HL-60 (cell line): ENCODE measurements at regions not wholly inside any gene's neighbourhood (a gene's known extent, or its start where the extent isn't known, plus 50 kb on each side); places are given as distances from the start of the nearest gene placed in this dataset.
A peak's percentile ranks its signal among the peaks of the same experiment; 100 is the strongest.

Experiments used
- DNase-seq, 2 experiments: peaks; one replicate each; pipeline ENCODE4 v3.0.0-alpha.2; 2010 to 2020; ENCODE audit warnings: low read depth in 1 of 2, low spot score in 1 of 2
- H3K27ac ChIP-seq: fragments of 250-450 bp; sonication (Bioruptor Pico); replicated peaks from 2 replicates; pipeline ENCODE4 v1.5.1; 2020; ENCODE audit warnings: mild to moderate bottlenecking, moderate library complexity
- H3K27me3 ChIP-seq: fragments of 250-450 bp; sonication (Bioruptor Pico); 2 replicates; pipeline ENCODE4 v1.5.1; 2021; ENCODE audit warnings: mild to moderate bottlenecking, moderate library complexity; ENCODE audit not compliant: insufficient read depth, poor library complexity, severe bottlenecking
- H3K4me3 ChIP-seq: replicated peaks from 2 replicates; pipeline ENCODE4 v1.5.1; 2011; ENCODE audit warnings: mild to moderate bottlenecking, control low read depth, low read length; ENCODE audit not compliant: insufficient read depth
- GABPA ChIP-seq: IDR thresholded peaks from 2 replicates; pipeline ENCODE4 v1.6.1; 2012; ENCODE audit warnings: low read depth
- POLR2AphosphoS5 ChIP-seq: IDR thresholded peaks from 2 replicates; pipeline ENCODE4 v1.6.1; 2012; ENCODE audit warnings: low read depth
- SPI1 ChIP-seq: IDR thresholded peaks from 2 replicates; pipeline ENCODE4 v1.6.1; 2012; ENCODE audit warnings: low read depth, mild to moderate bottlenecking, borderline replicate concordance
- TF ChIP-seq, protein P1 (sequence below): IDR thresholded peaks from 2 replicates; pipeline ENCODE4 v1.6.1; 2012; ENCODE audit warnings: low read depth; ENCODE audit not compliant: insufficient replicate concordance
- TF ChIP-seq, protein P2 (sequence below): IDR thresholded peaks from one replicate; pipeline ENCODE4 v1.5.1; 2011; ENCODE audit warnings: low read length, control low read depth, inconsistent platforms; ENCODE audit not compliant: insufficient read depth

DNA sequence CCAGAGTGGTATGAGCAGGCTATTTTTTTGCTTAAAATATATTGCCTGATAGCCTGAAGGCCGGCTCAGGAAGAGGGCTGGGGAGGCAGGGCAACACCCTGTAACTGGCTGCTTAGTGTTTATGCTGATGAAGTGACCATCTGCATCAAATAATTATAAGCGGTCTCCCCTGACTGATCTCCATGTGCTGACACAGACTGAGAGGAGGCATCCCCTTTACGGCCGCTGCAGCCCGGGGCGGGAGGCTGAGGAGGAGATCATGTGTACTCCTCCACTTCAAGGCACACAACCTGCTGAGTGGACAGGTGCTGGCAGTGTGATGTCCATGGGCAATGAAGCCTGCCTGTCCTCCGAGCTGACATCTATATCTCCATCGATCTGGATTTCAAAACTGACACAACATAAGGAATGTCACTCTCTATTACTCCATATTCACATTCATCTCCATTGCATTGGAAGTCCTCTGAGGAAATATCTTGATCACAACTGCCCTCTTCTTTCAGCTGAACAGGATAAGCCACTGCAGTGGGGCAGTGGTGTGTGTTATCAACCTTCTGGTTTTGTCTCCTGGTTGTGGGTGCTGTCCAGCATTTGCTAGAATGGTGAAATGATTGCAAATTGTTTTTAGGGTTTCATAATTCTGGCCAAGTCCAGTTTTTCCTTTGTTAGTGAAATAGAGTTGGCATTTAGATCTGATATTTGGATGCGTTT is 143.5 kb downstream of the AQP4 start:
- no peaks in the 10 kb centered on the region for H3K27me3 ChIP-seq
- no peak for DNase-seq
- H3K27ac ChIP-seq = no peak overlapping the region
- H3K4me3 ChIP-seq = no peak overlapping the region
- TF ChIP-seq GABPA (no peak), SPI1 (no peak)
- TF ChIP-seq, protein P1, sequence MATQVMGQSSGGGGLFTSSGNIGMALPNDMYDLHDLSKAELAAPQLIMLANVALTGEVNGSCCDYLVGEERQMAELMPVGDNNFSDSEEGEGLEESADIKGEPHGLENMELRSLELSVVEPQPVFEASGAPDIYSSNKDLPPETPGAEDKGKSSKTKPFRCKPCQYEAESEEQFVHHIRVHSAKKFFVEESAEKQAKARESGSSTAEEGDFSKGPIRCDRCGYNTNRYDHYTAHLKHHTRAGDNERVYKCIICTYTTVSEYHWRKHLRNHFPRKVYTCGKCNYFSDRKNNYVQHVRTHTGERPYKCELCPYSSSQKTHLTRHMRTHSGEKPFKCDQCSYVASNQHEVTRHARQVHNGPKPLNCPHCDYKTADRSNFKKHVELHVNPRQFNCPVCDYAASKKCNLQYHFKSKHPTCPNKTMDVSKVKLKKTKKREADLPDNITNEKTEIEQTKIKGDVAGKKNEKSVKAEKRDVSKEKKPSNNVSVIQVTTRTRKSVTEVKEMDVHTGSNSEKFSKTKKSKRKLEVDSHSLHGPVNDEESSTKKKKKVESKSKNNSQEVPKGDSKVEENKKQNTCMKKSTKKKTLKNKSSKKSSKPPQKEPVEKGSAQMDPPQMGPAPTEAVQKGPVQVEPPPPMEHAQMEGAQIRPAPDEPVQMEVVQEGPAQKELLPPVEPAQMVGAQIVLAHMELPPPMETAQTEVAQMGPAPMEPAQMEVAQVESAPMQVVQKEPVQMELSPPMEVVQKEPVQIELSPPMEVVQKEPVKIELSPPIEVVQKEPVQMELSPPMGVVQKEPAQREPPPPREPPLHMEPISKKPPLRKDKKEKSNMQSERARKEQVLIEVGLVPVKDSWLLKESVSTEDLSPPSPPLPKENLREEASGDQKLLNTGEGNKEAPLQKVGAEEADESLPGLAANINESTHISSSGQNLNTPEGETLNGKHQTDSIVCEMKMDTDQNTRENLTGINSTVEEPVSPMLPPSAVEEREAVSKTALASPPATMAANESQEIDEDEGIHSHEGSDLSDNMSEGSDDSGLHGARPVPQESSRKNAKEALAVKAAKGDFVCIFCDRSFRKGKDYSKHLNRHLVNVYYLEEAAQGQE = peak; percentile 92

DNA sequence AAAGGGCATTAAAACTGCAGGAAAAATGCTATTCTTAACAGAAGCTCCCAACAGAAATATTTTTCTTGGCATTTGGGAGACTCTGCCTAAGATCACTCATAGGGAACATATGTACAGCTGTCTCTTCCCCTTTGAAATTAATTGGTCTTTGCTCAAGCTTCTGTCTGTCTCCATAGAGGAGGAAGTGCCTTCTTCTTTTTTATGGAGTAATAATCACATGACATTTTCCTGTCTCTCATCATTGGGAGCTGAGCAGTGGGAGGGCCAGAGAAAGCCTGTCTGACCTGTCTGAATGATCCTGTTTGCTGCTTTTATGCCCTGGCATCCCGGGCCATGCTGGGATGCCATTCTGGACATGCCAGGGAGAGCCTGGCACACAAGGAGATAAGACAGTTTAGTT is 145.6 kb downstream of the AQP4 start:
- TF ChIP-seq SPI1 = peak; percentile 94
- TF ChIP-seq, protein P1 = no peak
- DNase-seq = peak; percentile 35 to 63
- Histone ChIP-seq H3K4me3 (no peak overlapping the region), H3K27ac (no peak overlapping the region), H3K27me3 (no peaks in the 10 kb centered on the region)

DNA sequence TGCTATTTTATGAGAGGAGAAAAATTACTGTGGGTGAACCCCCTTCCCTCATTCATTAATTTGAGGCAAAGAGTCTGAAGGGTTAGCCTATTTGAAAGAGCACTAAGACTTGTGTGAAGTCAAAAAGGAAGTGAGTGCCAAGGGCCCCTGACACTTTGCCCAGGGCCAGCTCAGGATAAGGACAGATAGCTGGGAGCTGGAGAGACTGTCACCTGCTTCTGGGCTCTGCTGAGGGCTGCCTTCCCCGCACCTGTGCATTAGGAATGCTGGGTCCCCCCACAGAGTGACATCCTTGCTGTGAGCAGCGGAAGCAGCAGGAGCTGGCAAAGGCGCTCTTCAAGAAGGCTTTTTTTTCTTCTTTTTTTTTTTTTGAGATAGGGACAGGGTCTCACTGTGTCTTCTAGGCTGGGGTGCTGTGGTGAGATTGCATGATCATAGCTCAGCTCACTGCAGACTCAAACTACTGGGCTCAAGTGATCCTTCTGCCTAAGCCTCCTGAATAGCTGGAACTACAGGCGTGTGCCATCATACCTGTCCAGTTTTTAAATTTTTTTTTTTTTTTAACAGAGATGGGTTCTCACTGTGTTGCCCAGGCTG is 148.3 kb downstream of the AQP4 start:
- Histone ChIP-seq H3K27ac (peak overlapping the region; percentile 27), H3K27me3 (no peaks in the 10 kb centered on the region), H3K4me3 (no peak overlapping the region)
- TF ChIP-seq GABPA (no peak), POLR2AphosphoS5 (no peak), SPI1 (peak; percentile 67; the same call in 1 of the 2 replicates)
- TF ChIP-seq, protein P1 = no peak
- TF ChIP-seq, protein P2, sequence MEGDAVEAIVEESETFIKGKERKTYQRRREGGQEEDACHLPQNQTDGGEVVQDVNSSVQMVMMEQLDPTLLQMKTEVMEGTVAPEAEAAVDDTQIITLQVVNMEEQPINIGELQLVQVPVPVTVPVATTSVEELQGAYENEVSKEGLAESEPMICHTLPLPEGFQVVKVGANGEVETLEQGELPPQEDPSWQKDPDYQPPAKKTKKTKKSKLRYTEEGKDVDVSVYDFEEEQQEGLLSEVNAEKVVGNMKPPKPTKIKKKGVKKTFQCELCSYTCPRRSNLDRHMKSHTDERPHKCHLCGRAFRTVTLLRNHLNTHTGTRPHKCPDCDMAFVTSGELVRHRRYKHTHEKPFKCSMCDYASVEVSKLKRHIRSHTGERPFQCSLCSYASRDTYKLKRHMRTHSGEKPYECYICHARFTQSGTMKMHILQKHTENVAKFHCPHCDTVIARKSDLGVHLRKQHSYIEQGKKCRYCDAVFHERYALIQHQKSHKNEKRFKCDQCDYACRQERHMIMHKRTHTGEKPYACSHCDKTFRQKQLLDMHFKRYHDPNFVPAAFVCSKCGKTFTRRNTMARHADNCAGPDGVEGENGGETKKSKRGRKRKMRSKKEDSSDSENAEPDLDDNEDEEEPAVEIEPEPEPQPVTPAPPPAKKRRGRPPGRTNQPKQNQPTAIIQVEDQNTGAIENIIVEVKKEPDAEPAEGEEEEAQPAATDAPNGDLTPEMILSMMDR = no peak
- peak in 1 of 2 experiments; percentile 45 for DNase-seq

DNA sequence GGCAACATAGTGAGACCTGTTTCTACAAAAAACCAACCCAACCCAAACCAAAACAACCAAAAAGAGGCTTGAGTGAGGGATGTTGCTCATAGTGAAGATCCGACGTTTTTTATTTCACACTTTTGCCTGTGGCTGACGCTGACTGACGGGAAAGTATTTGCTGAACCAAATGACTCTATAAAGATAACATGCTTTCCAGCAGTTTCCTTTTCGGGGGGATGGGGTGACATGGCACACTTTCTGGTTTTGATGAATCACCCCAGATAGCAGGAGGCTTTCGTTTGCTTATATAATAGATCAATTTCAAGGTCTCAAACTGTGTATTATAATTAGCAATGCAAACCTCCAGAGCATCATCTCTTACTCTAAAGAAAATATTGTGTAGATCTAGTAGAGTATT is 150.8 kb downstream of the AQP4 start:
- H3K27me3 ChIP-seq = no peaks in the 10 kb centered on the region
- H3K4me3 ChIP-seq = no peak overlapping the region
- no peak overlapping the region for H3K27ac ChIP-seq
- no peak for DNase-seq
- TF ChIP-seq POLR2AphosphoS5 (no peak), GABPA (no peak)
- TF ChIP-seq, protein P1 = no peak
- TF ChIP-seq, protein P2 = no peak
